ENCODE measurements at regions not wholly inside any gene's neighbourhood (a gene's known extent, or its start where the extent isn't known, plus 50 kb on each side); places are given as distances from the start of the nearest gene placed in this dataset.

DNA sequence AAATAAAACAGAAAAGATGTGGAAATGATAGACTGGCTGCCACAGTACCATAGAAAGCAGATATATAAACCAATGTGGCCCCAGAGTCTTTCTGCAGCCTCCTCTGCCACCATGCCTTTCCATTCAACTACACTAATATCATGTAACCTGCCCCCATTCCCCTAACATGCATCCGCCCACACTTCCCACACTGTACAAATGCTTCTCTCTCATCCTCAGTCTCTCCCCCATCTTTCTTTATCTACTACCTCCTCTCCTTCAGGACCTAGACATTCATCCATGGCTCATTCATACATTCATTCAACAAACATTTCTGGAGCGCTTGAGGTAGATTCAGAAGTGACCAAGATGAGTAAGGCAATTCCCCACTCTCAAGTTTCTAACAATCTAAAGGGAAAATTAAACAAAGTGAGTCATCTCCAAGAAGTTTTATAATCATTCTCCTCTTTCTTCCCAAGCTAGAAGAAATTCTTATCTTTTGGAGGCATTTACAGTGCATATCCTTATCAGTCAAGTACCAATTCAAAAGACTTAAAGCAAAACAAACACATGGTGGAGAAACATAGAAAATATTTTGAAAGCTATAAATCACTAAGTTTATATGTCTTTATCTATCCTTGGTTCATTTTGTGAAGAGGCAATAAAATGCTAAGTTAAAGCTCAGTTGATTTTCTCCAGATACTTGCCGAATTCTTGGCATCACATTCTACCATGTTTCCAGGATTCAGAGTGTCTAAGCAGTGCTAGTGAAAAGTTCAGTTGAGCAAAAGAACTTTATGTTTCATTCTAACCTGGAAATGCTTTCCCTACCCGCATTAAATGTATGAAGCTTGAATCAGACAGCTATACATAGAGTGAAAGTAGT is 70.5 kb upstream of the FRMD6 start:
- no peak overlapping the region for H3K4me3 Mint-ChIP-seq
- no peaks in the 10 kb centered on the region for H4K20me1 ChIP-seq (replicated peaks; ENCODE audit: insufficient read depth)
- no peaks in the 10 kb centered on the region for H3K79me2 ChIP-seq (replicated peaks; ENCODE audit: insufficient read depth)
- H3K27me3 Mint-ChIP-seq (ENCODE audit: insufficient read depth, low read depth, poor library complexity) = no peaks in the 10 kb centered on the region
- DNase-seq (ENCODE audit: low spot score) = no peak
- no peak overlapping the region for H3K4me2 ChIP-seq
- no peak overlapping the region for H2AFZ ChIP-seq
- no peak overlapping the region for H3K27ac ChIP-seq (ENCODE audit: low read depth)
- no peaks in the 10 kb centered on the region for H3K36me3 Mint-ChIP-seq (ENCODE audit: low read depth)
- no peak for ATAC-seq
- peaks cover 11% of the 10 kb centered on the region for H3K4me1 Mint-ChIP-seq
- no peak for TF ChIP-seq ZNF462 (CRISPR knock-in tag; IDR thresholded peaks at IDR 0.05)
- no peak for TF ChIP-seq EZH2 (IDR thresholded peaks at IDR 0.05; ENCODE audit: low read depth, unreplicated experiment)
- TF ChIP-seq EZH2phosphoT487 (IDR thresholded peaks at IDR 0.05; ENCODE audit: unreplicated experiment) = no peak
- TF ChIP-seq CTCF (conservative IDR thresholded peaks at IDR 0.05; ENCODE audit: low read depth in 2 of 2) = no peak
- TF ChIP-seq JUNB (IDR thresholded peaks at IDR 0.05; ENCODE audit: unreplicated experiment) = no peak
- TF ChIP-seq CREB1 (CRISPR knock-in tag; IDR thresholded peaks at IDR 0.05; ENCODE audit: low read depth) = no peak
- TF ChIP-seq POLR2AphosphoS5 (IDR thresholded peaks at IDR 0.05; ENCODE audit: low read depth) = no peak
- no peaks in the 10 kb centered on the region for H3K36me3 ChIP-seq (ENCODE audit: insufficient read depth)
- H3K4me3 ChIP-seq = no peak overlapping the region
- H3K27ac Mint-ChIP-seq = no peak overlapping the region
- H3F3A ChIP-seq (replicated peaks; ENCODE audit: low read depth) = no peaks in the 10 kb centered on the region
- H3K9me3 Mint-ChIP-seq = no peaks in the 10 kb centered on the region
- H3K9me2 ChIP-seq (ENCODE audit: insufficient read depth) = peaks cover 8% of the 10 kb centered on the region
- no peaks in the 10 kb centered on the region for H3K27me3 ChIP-seq (ENCODE audit: insufficient read depth)
- H3K4me1 ChIP-seq (ENCODE audit: insufficient read depth) = peaks cover 5% of the 10 kb centered on the region; the same call in 1 of the 2 replicates
